Panc1 (cell line): ENCODE measurements at regions not wholly inside any gene's neighbourhood (a gene's known extent, or its start where the extent isn't known, plus 50 kb on each side); places are given as distances from the start of the nearest gene placed in this dataset.

Experiments used
- CTCF ChIP-seq: fragments of 450-650 bp; IDR thresholded peaks from 2 replicates; pipeline ENCODE4 v1.5.1; 2017; ENCODE audit warnings: mild to moderate bottlenecking
- POLR2AphosphoS5 ChIP-seq: IDR thresholded peaks from 2 replicates; pipeline ENCODE4 v1.6.1; 2012; ENCODE audit warnings: mild to moderate bottlenecking, low read depth, low read length, moderate library complexity
- REST ChIP-seq, 2 experiments: IDR thresholded peaks; 2 replicates each; pipeline ENCODE4 v1.6.1; 2011 to 2012; ENCODE audit warnings: low read depth in 2 of 2, control low read depth in 1 of 2, low read length in 1 of 2, mild to moderate bottlenecking in 1 of 2, moderate library complexity in 1 of 2; ENCODE audit not compliant: insufficient read depth in 1 of 2
- SIN3A ChIP-seq: IDR thresholded peaks from 2 replicates; pipeline ENCODE4 v1.6.1; 2012; ENCODE audit warnings: low read depth, mild to moderate bottlenecking, low read length, moderate library complexity, borderline replicate concordance; ENCODE audit not compliant: insufficient read depth
- TCF7L2 ChIP-seq: IDR thresholded peaks from 2 replicates; pipeline ENCODE4 v1.6.1; 2011; ENCODE audit warnings: mild to moderate bottlenecking, low read depth, low read length, inconsistent platforms

GRCh38 chr4:129900430-129900953 is 804.5 kb downstream of the C4orf33 start:
- TF ChIP-seq CTCF (no peak), REST (IDR thresholded peaks at IDR 0.05; ENCODE audit: insufficient read depth in 1 of 2, low read depth in 2 of 2, low read length in 1 of 2) (no peak), POLR2AphosphoS5 (no peak), SIN3A (no peak), TCF7L2 (no peak)
